Globus pallidus (tissue), 1 donor: ENCODE measurements at regions not wholly inside any gene's neighbourhood (a gene's known extent, or its start where the extent isn't known, plus 50 kb on each side); places are given as distances from the start of the nearest gene placed in this dataset.
"Not testable (repeated sequence)": the region's sequence is repeated elsewhere in the genome, so short reads cannot be mapped to it uniquely, and the experiment has no call there.

ENCODE experiments used
- DNase-seq: peaks from one replicate; pipeline ENCODE4 v3.0.0-alpha.2; 2015; ENCODE audit warnings: low spot score

GRCh38 chr18:64852281-64852680 lies 703.4 kb upstream of the LINC00305 start:
- no peak for DNase-seq

- DNase-seq = no peak
Observed at GRCh38 chr18:64851726-64852125, 702.8 kb upstream of the LINC00305 start.

GRCh38 chr18:64850791-64851190 lies 701.9 kb upstream of the LINC00305 start:
- no peak for DNase-seq

GRCh38 chr18:64840911-64841701 lies 692.2 kb upstream of the LINC00305 start:
- no peak for DNase-seq

GRCh38 chr18:64810354-64810753 lies 661.5 kb upstream of the LINC00305 start:
- no peak for DNase-seq

- DNase-seq = no peak
Observed at GRCh38 chr18:64809801-64810200, 660.9 kb upstream of the LINC00305 start.

- DNase-seq = no peak
Observed at GRCh38 chr18:64807560-64807959, 658.7 kb upstream of the LINC00305 start.

- DNase-seq = no peak
Observed at GRCh38 chr18:64806691-64807090, 657.8 kb upstream of the LINC00305 start.

- no peak for DNase-seq
Observed at GRCh38 chr18:64806232-64806631, 657.3 kb upstream of the LINC00305 start.

GRCh38 chr18:64803471-64803870 lies 654.6 kb upstream of the LINC00305 start:
- no peak for DNase-seq

- no peak for DNase-seq
Observed at GRCh38 chr18:64800151-64800550, 651.3 kb upstream of the LINC00305 start.

GRCh38 chr18:64799376-64799775 lies 650.5 kb upstream of the LINC00305 start:
- DNase-seq = no peak

GRCh38 chr18:64791236-64791635 lies 642.3 kb upstream of the LINC00305 start:
- no peak for DNase-seq

GRCh38 chr18:64785686-64786085 lies 636.8 kb upstream of the LINC00305 start:
- DNase-seq = no peak

- no peak for DNase-seq
Observed at GRCh38 chr18:64777556-64777955, 628.7 kb upstream of the LINC00305 start.

GRCh38 chr18:64765908-64766307 lies 617.0 kb upstream of the LINC00305 start:
- no peak for DNase-seq

- DNase-seq = no peak
Observed at GRCh38 chr18:64752707-64753106, 603.8 kb upstream of the LINC00305 start.

- DNase-seq = no peak
Observed at GRCh38 chr18:64749884-64750283, 601.0 kb upstream of the LINC00305 start.

GRCh38 chr18:64747803-64748202 lies 598.9 kb upstream of the LINC00305 start:
- DNase-seq = no peak

- no peak for DNase-seq
Observed at GRCh38 chr18:64742898-64743297, 594.0 kb upstream of the LINC00305 start.

- DNase-seq = no peak
Observed at GRCh38 chr18:64734063-64734462, 585.2 kb upstream of the LINC00305 start.

- DNase-seq = not testable (repeated sequence)
Observed at GRCh38 chr18:64725657-64726056, 576.8 kb upstream of the LINC00305 start.

GRCh38 chr18:64720781-64721464 lies 572.0 kb upstream of the LINC00305 start:
- no peak for DNase-seq

GRCh38 chr18:64718808-64719207 lies 569.9 kb upstream of the LINC00305 start:
- DNase-seq = no peak
